ENCODE measurements at regions not wholly inside any gene's neighbourhood (a gene's known extent, or its start where the extent isn't known, plus 50 kb on each side); places are given as distances from the start of the nearest gene placed in this dataset.

- TF ChIP-seq EZH2 (IDR thresholded peaks at IDR 0.05; ENCODE audit: borderline replicate concordance, low read length): no peak
- TF ChIP-seq CTCF (IDR thresholded peaks at IDR 0.05; ENCODE audit: low read length): no peak
Measured at GRCh38 chr2:235126768-235127167, 175.0 kb downstream of the SH3BP4 start.
